ENCODE measurements at regions not wholly inside any gene's neighbourhood (a gene's known extent, or its start where the extent isn't known, plus 50 kb on each side); places are given as distances from the start of the nearest gene placed in this dataset.
A peak's percentile ranks its signal among the peaks of the same experiment; 100 is the strongest.
"Not testable (repeated sequence)": the region's sequence is repeated elsewhere in the genome, so short reads cannot be mapped to it uniquely, and the experiment has no call there.

DNA sequence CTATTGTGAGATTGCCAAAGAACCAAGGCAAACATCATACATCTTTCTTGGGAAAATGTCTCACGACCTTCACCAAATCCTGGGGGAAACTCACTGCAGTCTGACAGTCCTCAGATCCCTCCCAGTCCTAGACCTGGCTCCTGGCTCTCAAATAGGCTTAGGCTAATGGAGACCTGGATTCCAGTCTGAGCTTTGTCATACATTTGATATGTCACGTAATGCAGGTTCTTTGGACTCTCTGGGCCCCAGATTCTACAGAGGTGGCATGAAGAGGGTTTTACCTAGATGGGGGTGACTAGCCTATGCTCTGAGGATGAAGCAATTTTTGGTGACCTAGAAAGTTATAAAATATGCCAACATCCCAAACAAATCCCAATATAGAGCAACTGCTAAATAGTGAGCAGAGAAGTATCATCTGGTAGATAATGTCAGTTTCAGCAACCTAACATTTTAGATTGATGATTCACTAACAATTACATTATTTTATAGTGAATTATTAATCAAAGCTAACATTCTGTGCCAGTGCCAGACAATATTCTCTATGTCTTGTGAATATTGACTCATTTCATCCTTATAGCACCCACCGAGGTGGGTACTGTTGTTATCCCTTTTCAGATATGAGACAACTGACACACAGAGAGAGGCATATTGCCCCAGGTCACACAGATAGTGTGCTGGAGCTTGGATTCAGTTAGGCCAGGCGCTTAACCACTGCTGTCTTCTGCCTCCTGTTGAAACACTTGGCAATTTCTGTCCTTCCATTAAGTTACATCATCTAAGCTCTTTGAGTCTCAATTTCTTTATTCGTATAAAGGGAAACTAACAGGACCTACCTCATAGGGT is 195.4 kb upstream of the MAMLD1 start:
- no peak for DNase-seq

DNA sequence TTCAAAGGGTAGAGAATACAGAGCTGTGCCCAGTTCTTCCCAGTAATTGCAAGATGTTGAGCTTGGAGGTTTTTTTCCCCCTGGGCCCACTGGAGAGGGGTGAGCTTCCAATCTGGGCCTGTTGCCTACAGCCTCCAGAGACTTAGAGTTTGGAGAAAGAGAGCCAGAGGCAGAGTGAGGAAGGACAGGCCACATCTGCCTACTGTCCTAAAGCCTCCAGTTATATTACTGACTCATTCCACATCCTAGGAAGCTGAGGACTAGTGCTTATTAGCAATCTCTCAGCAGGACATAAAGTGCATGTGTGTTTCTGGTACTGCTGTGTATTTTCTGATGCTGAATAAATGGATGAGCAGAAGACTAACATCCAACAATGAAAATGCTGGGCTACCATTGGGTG is 181.0 kb upstream of the MAMLD1 start:
- DNase-seq = no peak

DNA sequence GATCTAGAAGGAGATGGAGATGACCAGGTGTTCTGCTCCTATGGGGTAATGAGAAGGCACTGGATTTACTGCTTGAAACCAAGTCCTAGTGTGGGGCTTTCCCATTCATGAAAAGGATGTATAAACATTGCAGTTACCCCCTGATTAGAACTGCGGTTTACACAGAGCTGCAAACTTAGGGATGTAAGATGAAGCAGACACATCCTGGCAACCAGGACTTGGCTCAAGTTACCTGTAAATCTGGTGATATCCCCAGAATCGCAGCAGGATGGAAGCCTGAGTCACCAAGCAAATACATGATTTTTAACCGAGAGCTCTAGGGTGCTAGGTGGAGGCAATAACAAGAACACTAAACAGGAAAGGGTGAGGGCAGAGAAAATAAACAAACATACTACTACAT is 178.6 kb upstream of the MAMLD1 start:
- no peak for DNase-seq

DNA sequence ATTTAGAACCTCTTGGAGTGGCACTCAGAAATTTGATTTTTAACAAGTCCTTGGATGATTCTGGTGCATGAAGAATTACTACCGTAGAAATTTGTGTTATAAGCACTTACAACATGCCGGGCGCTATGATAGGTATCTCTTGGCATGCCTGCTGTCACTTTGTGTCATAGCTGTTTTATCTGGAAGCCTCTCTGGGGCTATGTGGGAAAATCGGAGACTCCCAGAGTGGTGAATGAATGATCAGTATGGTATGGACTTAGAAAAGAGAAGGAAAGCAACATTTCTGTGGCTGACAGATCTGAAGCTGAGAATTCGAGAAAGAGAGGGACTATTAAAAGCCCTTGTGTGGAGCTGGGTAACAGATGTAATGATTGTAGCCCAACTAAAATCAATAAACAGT is 177.4 kb upstream of the MAMLD1 start:
- DNase-seq = no peak

DNA sequence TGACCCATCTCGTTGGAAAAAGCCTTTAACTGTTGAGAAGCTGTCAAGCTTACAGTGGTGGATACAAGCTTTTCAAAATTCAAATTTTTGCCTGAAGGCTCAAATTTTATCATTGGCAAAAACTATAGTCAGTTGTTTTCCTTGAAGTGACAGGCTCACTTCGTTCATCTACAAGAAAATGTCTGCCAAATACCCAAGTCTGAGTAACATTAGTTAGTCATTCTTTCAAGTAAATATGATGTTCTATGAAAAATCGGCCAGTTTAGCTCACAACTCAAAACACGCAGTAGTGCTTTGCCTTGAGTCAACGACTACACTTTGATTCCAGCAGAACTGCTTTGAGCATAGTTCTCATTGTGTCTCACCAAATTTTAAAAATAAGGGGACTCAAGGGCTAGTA is 170.3 kb upstream of the MAMLD1 start:
- no peak for DNase-seq

DNA sequence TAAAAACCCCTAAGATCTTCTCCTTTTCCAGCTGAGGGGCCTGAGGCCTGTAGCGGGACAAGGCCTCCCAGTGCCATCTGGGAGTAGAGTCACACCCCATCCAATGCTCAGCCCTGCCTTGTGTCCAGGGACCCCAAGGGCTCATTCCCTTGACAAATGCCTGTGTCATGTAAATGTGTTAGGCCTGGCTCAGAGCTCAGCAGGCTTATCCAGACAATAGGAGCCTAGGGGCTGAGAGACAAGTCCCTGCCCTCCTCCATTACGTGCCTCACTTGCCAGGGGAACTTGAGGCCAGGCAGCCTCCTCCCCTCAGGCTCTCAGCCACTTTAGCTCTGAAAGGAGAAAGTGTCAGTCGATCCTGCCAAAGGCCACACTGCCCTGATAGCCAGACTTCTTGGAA is 166.8 kb upstream of the MAMLD1 start:
- DNase-seq = no peak

DNA sequence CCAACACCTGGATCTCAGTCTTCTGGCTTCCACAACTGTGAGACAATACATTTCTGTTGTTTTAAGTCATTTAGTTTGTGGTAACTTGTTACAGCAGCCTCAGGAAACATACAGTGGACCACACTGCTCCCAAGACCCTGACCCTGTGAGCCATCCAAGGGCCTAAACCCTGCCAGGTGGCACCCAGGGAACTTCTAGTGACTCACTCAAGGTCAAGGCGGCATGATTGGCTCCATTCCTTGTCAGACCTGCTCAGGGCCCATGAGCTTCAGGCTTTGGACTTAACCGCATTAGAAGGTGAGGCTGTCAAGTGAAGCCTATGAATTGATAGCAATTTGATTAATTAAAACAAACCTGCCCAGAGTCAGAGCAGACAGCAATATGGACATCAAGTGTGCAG is 165.7 kb upstream of the MAMLD1 start:
- no peak for DNase-seq

DNA sequence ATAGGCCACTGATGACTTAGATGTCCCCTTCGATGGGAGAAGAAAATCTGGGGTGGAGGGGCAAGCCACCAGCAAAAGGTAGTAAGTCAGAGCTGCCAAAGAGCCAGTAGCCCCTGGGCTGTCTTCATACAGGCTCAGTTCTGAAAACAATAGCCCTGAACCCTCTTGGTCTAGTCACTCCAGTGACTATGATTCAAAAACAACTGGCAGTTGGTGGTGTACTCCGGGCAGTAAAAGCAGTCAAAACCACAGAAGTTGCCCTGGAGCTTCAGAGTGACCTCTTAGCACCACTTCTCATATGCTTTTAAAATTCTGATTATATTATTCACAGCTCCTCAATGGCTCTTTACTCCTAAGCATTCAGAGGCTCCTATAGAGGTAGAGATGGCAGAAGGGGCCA is 164.3 kb upstream of the MAMLD1 start:
- no peak for DNase-seq

DNA sequence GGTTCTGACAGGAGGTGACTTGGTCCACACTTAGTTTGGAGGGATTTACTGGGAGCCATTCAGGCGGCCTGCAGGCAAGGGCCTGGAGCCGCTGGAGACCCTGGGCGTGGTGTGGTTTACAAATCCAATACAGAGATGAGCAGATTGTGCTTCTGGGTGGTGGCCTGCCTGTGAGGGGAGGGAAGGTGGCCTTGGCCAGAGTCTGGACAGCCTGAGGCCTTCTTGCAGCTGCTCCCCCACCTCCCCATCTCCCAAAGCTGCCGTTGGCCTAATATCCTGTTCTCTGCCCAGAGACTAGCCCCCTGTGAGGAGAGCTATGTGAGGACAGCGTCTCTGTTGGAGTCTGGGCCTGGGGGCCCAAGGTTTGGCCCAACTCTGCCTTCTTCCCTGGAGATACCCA is 163.9 kb upstream of the MAMLD1 start:
- no peak for DNase-seq

DNA sequence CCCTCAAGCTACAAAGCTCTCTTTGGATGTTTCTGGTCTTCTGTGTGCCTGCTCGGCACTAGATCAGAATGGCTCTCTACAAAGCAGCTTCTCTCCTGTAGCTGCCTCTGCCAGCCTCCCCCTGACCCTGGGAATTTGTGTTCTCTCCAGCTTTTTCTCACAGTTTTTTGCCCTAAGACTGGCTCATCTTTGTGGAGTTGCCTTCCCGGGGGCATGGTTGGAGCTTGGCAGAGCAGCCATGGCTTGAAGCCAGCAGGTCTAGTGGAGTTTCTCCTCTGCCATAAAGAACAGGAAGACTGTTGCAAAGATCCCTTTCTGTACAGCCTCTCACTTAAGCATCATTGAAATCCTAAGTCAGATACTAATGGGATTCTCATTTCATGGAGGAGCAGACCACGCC is 163.3 kb upstream of the MAMLD1 start:
- no peak for DNase-seq

DNA sequence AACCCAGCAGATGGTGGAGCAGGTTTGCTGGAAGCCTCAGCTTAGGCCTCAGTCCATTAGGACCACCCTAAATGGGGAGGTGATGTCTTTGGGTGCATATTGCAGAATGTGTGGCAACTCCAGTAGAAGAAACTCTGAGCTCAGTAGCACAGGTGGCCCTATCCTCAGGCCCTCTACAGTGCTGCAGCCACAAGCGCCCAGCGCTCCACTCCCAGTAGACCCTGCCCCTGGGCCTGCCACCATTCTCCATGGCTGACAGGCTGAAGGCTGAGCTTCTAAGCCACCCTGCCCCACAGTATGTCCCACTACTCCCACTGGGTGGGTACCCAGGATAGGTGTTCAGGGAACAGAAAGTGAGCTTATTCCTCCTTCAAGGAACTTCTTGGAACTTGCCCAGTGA is 162.8 kb upstream of the MAMLD1 start:
- DNase-seq = no peak

DNA sequence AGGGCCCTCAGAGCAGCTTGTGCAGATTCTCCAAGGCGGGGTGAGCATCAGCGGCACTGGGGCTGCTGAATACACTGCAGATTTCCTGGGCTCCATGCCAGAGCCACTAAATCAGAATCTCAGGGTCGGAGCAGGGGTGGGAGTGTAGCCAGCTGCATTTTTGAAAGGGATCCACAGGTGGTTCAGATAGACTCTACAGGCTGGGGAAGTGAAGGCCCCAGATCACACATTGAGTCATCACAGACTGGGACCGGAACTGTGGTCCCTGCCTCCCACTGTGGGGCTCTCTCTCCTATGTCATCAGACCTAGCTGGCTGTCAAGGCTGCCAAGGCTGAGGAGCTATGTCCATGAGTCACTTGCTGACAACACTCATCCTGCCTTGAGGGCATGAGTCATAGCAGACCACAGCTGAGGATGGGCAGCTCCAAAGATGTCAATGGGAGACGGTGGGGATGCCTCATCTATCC is 162.3 kb upstream of the MAMLD1 start:
- peak; percentile 93 for DNase-seq

DNA sequence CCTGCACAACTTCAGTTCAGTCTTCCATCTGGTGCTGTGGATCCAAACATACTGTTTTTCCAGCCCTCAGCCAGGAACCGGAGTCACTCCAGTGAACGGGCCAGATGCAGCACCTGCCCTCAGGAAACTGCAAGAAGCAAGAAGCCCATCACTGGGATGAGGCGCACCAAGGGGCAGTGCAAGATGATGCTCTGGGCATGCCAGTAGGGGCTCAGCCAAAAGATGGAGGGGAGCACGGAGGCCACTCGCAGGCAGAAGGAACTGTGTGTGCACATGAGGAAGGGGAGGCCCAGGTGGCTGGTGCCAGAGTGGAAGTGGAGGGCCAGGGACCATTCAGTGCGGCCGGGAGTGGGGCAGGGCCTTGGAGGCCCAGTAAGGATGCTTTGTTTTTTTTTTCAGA is 161.7 kb upstream of the MAMLD1 start:
- no peak for DNase-seq

DNA sequence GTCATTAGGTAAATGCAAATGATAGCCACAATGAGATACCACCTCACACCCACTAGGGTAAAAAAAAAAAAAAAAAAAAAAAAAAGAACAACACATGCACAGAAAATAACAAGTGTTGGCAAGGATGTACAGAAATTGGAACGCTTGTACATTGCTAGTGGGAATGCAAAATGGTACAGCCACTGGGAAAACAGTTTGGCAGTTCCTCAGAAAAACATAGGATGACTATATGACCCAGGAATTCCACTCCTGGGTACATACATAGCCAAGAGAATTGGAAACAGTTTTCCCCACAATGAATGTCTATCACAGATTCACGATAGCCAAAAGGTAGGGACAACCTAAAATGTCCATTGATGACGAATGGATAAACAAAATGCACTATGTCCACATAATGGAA is 161.3 kb upstream of the MAMLD1 start:
- DNase-seq = no peak

DNA sequence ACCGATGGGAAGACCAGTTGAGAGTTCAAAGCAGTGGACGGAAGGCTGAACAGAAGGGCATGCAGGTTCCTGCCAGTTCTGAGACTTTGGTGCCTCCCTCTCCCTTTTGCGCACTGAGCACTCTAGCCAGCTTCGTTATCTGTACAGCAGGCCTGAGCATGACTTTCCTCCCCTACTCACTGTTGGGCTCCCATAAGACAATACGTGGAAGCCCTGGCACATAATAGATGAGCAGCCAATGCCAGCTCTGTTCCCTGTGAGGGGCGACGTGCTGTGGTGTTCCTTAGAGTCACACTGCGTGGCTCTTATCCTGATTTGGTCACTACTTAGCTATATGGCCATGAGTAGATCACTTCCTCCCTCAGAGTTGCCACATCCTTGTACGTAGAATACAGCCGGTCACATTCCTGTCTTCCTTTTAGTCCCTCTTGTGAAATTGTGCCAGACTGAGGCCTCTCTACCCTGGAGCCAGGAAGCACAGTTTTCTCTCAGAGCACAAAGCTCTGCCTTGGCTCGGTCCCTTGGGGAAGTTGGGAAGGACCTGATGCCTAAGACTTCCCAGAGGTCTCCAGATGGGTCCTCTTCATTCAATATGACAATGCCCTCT is 160.4 kb upstream of the MAMLD1 start:
- peak; percentile 86 for DNase-seq

DNA sequence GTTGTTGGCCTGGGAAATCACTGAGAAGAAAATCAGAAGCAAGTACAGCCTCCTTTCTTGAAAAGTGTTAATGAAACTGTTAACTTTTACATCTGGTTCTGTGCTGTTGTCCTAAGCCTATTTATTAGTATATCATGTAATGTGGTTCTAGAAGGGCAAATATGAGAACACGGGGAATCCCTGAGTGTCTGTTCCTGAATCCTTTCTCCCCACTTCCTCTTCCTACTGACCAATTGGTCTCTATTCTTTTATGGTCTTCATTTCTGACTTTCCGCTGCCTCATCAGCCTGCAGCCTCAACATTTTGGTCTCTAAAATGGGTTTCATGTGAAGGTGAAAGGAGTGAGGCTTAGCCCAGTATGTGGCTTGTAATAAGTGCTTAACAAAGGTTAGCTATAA is 159.9 kb upstream of the MAMLD1 start:
- DNase-seq = peak; percentile 76

DNA sequence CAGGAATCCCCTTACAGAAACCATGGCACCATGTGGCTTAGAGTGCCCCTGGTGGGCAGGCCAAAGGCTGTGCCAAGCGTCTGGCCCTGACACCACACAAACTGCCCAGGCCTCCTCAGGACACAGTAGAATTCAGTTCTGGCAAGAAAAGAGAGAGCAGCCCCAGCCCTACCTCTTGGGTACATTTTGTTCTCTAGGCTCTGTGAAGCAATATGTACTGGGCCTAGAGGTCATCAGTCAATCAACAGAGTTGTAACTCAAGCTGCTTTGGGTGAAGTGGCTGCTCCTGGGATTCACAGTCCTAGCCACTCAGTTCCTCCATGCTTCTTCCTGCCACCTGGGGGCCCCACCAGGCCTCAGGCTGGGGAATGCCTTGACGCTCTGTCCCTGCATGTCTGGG is 158.1 kb upstream of the MAMLD1 start:
- DNase-seq = no peak

DNA sequence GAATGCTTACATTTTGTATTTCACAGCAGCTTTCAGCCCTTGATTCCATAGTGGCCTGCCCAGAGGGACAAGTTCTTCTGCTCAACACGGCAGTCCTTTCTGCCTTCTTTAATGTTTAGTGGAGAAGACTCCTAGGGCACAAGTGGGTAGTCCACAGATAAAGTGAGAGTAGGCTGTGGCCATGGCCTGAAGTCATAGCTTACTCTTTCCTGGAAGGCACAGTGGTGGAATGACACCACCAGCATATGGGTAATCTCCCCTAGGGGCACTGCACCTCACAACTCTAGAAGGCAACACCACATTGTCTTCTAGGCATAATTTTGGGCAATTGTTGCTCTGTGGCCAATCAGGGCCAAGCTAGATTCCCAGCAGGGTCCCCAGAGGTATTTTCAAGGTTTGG is 155.4 kb upstream of the MAMLD1 start:
- DNase-seq = no peak

DNA sequence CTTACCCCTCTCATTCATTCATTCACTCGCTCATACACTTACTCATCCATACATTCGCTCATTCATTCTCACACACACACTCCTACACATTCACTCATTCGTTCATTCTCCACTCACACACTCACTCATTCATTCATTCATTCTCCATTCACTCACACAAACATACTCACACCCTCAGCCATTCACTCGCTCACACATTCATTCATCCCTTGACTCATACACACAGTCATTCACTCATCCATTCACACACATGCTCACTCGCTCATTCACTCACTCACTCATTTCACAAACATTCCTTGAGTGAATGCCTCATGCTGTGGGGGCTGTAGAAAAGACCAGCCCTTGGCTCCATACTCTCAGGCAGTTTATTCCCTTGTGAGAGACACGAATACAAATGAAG is 151.1 kb upstream of the MAMLD1 start:
- DNase-seq = no peak

DNA sequence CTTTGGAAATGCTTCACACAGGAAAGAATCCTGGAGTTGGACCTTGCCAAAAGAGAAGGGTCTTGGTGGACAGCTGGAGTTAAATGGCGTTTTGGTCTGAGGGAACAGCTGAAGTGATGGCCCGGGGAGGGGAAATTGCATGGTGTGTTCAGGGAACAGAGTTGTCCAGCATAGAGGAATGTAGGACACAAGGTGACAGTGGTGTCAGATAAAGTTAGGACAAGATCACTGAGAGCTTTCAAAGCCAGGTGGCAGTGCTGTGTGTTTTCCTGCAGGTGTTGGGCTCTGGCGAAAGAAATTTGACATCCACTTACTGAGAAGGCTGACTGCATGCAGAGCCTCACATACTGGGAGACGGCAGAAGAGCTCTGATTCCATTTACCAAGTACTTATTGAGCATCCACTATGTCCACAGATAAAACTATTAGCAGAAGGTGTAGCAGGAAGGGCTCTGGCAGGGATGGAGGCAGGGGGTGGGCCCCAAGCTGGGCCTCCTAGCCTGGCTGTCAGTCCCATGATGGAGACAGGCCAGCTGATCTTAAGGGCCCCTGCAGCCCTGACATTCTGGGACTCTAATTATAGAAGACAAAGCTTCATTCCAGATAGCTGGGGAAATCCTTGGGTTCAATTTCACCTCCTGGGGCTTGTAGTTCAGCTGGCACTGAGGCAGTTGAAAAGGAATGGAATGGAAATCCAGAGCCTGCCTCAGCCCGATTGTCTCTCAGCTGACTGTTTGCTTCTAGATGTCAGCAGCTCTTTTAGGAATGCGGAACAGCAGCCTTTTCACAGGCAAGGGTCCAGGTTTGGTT is 150.2 kb upstream of the MAMLD1 start:
- DNase-seq = no peak

DNA sequence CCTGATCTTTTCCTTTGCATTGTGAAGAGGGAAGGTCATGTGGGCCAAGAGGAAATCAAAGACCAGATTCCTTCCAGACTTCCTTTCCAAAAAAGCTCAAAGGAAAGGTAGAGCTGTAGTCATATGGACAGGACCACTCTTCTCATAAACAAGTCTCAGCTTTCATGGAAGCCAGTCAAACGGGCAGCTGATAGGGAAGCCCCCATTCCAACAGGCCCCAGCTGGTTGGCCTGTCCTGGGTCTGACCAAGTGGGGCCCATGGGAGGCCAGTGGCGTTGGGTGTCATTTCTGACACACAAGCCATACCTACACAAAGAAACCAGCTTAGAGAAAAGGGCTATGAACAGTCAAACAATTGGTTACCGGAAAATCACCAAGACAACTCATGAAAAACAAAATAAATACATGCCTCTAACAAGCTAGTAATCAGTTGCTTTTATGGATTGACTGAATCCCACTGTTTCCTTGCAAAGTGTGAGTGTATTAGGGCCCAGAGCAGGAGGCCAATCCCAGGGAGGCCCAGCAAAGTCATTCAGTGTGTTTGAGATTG is 149.6 kb upstream of the MAMLD1 start:
- no peak for DNase-seq

DNA sequence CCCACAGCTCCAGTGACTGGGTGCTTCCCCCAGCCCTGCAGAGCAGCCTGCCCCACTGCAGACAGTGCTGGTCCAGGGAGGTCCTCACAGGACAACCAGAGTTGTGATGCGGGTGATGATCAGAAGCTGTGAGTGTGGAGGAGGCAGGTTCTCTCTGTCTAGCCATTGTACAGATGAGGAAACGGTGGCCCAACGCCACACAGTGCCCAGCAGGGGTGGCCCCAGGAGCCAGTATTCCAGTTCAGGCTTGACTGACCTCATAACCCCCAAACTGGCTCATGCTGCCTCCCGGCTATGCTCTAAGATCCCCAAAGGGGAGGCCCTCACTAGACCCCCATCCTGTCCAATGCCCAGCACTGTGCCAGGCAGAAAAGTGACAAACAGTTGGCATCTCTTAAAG is 147.1 kb upstream of the MAMLD1 start:
- DNase-seq = not testable (repeated sequence)

DNA sequence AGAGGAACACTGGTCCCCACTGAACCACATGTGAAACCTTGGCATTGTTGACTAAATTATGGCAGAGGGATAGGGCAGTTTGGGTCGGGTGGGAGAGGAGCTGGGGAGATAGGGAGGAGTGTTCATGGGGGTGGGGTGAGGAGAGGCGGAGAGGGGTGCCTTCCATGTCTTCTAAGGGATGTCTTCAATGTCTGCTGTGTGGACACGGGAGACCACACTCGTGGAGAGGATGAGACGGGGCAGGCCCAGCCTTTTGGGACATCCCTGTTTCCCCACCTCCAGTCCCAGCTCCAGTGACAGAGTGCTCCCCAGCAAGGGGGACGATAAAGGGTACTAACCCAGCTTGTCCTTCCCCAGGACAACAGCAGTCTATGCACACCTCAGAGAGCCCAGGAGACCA is 146.4 kb upstream of the MAMLD1 start:
- no peak for DNase-seq

DNA sequence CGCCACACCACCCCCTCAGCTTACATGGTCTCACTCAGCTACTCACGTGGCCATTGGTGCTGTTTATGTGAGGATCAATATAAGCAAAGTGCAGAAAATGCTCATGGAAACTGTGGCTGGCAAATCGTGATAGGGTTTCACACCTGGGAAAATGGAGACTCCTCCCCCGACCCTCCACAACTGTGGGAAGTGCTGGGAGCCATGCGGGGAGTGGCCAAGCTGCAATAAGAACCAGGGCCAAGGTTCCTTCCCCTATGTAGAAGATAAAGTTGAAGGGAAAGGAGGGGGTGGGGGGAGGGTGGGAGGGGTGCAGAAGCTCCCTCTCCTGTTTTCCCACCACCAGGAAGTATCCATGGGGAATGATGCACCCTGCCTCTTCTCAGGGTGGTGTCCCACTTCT is 145.5 kb upstream of the MAMLD1 start:
- no peak for DNase-seq

All from suppressor macrophage treated with lipopolysaccharide for 4 hours (primary cell).